Neural cell (in vitro differentiated cells): ENCODE measurements at regions not wholly inside any gene's neighbourhood (a gene's known extent, or its start where the extent isn't known, plus 50 kb on each side); places are given as distances from the start of the nearest gene placed in this dataset.
"Not testable (repeated sequence)": the region's sequence is repeated elsewhere in the genome, so short reads cannot be mapped to it uniquely, and the experiment has no call there.

Source experiments
- H2AFZ ChIP-seq: fragments of 200-600, 300-800 bp; sonication (generic), shearing (Covaris generic); 2 replicates; pipeline ENCODE4 v1.6.0; 2014; ENCODE audit warnings: low read depth, mild to moderate bottlenecking, antibody characterized with exemption, low read length, moderate library complexity
- H3F3A ChIP-seq: fragments of 200-600 bp; shearing (Covaris generic); 2 replicates; pipeline ENCODE4 v1.6.1; 2016; ENCODE audit warnings: mild to moderate bottlenecking, moderate library complexity, mixed read lengths, antibody characterized with exemption, low read length; ENCODE audit not compliant: insufficient read depth, poor library complexity, severe bottlenecking
- H3K27ac ChIP-seq: fragments of 200-600, 300-800 bp; sonication (generic), shearing (Covaris generic); 2 replicates; pipeline ENCODE4 v1.5.1; 2014; ENCODE audit warnings: mild to moderate bottlenecking, low read length, moderate library complexity
- H3K27me3 ChIP-seq: fragments of 300-800, 200-600 bp; sonication (generic), shearing (Covaris generic); 2 replicates; pipeline ENCODE4 v1.6.0; 2014; ENCODE audit warnings: mild to moderate bottlenecking, low read depth, low read length, moderate library complexity; ENCODE audit not compliant: insufficient read depth
- H3K36me3 ChIP-seq: fragments of 300-800, 200-600 bp; sonication (generic), shearing (Covaris generic); 2 replicates; pipeline ENCODE4 v1.5.1; 2014; ENCODE audit warnings: mild to moderate bottlenecking, antibody characterized with exemption, low read length, moderate library complexity; ENCODE audit not compliant: insufficient read depth
- H3K4me2 ChIP-seq: fragments of 300-800, 200-600 bp; sonication (generic), shearing (Covaris generic); 2 replicates; pipeline ENCODE4 v1.6.0; 2014; ENCODE audit warnings: mild to moderate bottlenecking, low read length
- H3K4me3 ChIP-seq: fragments of 300-800, 200-600 bp; sonication (generic), shearing (Covaris generic); 2 replicates; pipeline ENCODE4 v1.5.1; 2014; ENCODE audit warnings: mild to moderate bottlenecking, low read length, moderate library complexity
- H3K79me2 ChIP-seq: fragments of 200-600 bp; shearing (Covaris generic); replicated peaks from 2 replicates; pipeline ENCODE4 v1.6.0; 2014; ENCODE audit warnings: mild to moderate bottlenecking, low read length, moderate library complexity; ENCODE audit not compliant: insufficient read depth
- H3K9ac ChIP-seq: fragments of 300-800, 200-600 bp; sonication (generic), shearing (Covaris generic); 2 replicates; pipeline ENCODE4 v1.6.1; 2016; ENCODE audit warnings: mild to moderate bottlenecking, low read length, mixed read lengths
- H3K9me2 ChIP-seq: fragments of 200-600 bp; shearing (Covaris generic); 2 replicates; pipeline ENCODE4 v1.6.1; 2016; ENCODE audit warnings: mild to moderate bottlenecking, low read length, mixed read lengths; ENCODE audit not compliant: insufficient read depth
- H3K9me3 ChIP-seq: fragments of 200-600, 300-800 bp; sonication (generic), shearing (Covaris generic); 2 replicates; pipeline ENCODE4 v1.6.1; 2016; ENCODE audit warnings: mild to moderate bottlenecking, mixed run types, low read length, moderate library complexity, mixed read lengths
- H4K20me1 ChIP-seq: fragments of 200-600 bp; shearing (Covaris generic); 2 replicates; pipeline ENCODE4 v1.6.1; 2016; ENCODE audit warnings: mild to moderate bottlenecking, mixed run types; ENCODE audit not compliant: insufficient read depth
- EP300 ChIP-seq: fragments of 450-650 bp; conservative IDR thresholded peaks from 2 replicates; pipeline ENCODE4 v1.6.1; 2014; ENCODE audit warnings: antibody characterized with exemption, mild to moderate bottlenecking, moderate library complexity; ENCODE audit not compliant: poor library complexity, severe bottlenecking
- EZH2 ChIP-seq: fragments of 200-600, 300-800 bp; shearing (Covaris generic), sonication (generic); IDR thresholded peaks from 2 replicates; pipeline ENCODE4 v1.6.1; 2014; ENCODE audit warnings: antibody characterized with exemption, low read length, borderline replicate concordance, mild to moderate bottlenecking; ENCODE audit not compliant: insufficient read depth, poor library complexity, severe bottlenecking
- MXI1 ChIP-seq: fragments of 450-650 bp; conservative IDR thresholded peaks from 2 replicates; pipeline ENCODE4 v1.6.1; 2014; ENCODE audit warnings: antibody characterized with exemption, mild to moderate bottlenecking; ENCODE audit not compliant: poor library complexity, severe bottlenecking
- POLR2AphosphoS5 ChIP-seq: IDR thresholded peaks from 2 replicates; pipeline ENCODE4 v1.6.1; 2012
- RAD21 ChIP-seq: fragments of 450-650 bp; conservative IDR thresholded peaks from 2 replicates; pipeline ENCODE4 v1.6.1; 2014; ENCODE audit warnings: antibody characterized with exemption, mild to moderate bottlenecking, moderate library complexity
- SMC3 ChIP-seq: fragments of 450-650 bp; conservative IDR thresholded peaks from 2 replicates; pipeline ENCODE4 v1.6.1; 2014; ENCODE audit warnings: antibody characterized with exemption, mild to moderate bottlenecking, moderate library complexity; ENCODE audit not compliant: poor library complexity
- TAF1 ChIP-seq: IDR thresholded peaks from 2 replicates; pipeline ENCODE4 v1.6.1; 2012; ENCODE audit warnings: low read depth
- TF ChIP-seq, protein P1 (sequence below): IDR thresholded peaks from 2 replicates; pipeline ENCODE4 v1.6.1; 2012; ENCODE audit warnings: borderline replicate concordance
- TF ChIP-seq, protein P2 (sequence below): fragments of 450-650 bp; IDR thresholded peaks from 2 replicates; pipeline ENCODE4 v1.5.1; 2014; ENCODE audit warnings: antibody characterized with exemption, mild to moderate bottlenecking, moderate library complexity; ENCODE audit not compliant: poor library complexity, severe bottlenecking

DNA sequence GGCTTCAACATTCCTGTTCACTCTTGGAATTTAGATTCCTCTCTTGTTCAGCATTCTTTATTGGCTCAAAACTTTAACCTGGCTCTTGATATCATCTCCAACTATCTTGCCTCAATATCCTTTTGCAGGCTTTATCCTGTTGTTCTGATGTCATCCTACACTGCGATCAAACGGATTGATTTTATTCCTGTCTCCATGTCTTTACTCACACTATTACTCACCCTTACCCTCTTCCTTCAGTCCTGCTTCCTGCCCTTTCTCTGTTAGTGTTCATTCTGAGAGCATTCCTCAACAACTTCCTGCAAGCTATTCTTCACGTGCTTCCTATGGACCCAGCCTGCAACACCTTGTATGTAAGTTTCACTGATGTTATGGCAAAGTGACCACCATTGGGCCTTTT is 264.7 kb downstream of the RNF152 start:
- Histone ChIP-seq H4K20me1 (no peaks in the 10 kb centered on the region), H3K4me3 (no peak overlapping the region), H3K36me3 (no peaks in the 10 kb centered on the region), H3K79me2 (no peaks in the 10 kb centered on the region), H3K9me3 (no peaks in the 10 kb centered on the region), H3F3A (no peaks in the 10 kb centered on the region), H3K27me3 (no peaks in the 10 kb centered on the region), H2AFZ (no peak overlapping the region), H3K9ac (no peak overlapping the region), H3K27ac (no peak overlapping the region), H3K4me2 (no peak overlapping the region), H3K9me2 (no peaks in the 10 kb centered on the region)
- TF ChIP-seq MXI1 (no peak), TAF1 (no peak), EP300 (no peak), RAD21 (no peak)
- TF ChIP-seq, protein P1, sequence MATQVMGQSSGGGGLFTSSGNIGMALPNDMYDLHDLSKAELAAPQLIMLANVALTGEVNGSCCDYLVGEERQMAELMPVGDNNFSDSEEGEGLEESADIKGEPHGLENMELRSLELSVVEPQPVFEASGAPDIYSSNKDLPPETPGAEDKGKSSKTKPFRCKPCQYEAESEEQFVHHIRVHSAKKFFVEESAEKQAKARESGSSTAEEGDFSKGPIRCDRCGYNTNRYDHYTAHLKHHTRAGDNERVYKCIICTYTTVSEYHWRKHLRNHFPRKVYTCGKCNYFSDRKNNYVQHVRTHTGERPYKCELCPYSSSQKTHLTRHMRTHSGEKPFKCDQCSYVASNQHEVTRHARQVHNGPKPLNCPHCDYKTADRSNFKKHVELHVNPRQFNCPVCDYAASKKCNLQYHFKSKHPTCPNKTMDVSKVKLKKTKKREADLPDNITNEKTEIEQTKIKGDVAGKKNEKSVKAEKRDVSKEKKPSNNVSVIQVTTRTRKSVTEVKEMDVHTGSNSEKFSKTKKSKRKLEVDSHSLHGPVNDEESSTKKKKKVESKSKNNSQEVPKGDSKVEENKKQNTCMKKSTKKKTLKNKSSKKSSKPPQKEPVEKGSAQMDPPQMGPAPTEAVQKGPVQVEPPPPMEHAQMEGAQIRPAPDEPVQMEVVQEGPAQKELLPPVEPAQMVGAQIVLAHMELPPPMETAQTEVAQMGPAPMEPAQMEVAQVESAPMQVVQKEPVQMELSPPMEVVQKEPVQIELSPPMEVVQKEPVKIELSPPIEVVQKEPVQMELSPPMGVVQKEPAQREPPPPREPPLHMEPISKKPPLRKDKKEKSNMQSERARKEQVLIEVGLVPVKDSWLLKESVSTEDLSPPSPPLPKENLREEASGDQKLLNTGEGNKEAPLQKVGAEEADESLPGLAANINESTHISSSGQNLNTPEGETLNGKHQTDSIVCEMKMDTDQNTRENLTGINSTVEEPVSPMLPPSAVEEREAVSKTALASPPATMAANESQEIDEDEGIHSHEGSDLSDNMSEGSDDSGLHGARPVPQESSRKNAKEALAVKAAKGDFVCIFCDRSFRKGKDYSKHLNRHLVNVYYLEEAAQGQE = no peak

DNA sequence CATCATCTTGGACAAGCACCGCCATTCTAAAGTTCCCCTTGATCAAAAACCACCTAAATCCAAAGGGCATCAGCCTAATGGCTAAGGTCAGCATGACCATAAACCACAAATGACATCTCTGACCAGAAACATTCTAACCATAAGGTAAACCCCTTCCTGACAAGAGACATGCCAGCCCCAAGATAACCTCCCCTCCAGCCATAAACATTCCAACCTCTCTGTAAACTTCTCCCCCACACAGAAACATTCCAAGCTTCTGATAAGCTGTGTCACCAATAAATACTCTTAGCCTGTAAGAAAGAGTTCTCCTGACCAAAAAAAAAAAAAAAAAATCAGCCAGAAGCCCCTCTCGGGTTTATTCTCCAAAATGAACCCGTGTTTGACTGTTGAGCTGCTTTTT is 268.2 kb downstream of the RNF152 start:
- not testable (repeated sequence) for H3K36me3 ChIP-seq, H3K9me2 ChIP-seq, H3K27ac ChIP-seq, H3K27me3 ChIP-seq, H4K20me1 ChIP-seq, H3F3A ChIP-seq, H3K4me3 ChIP-seq, H3K9me3 ChIP-seq, H3K9ac ChIP-seq, H3K79me2 ChIP-seq, H3K4me2 ChIP-seq, H2AFZ ChIP-seq

DNA sequence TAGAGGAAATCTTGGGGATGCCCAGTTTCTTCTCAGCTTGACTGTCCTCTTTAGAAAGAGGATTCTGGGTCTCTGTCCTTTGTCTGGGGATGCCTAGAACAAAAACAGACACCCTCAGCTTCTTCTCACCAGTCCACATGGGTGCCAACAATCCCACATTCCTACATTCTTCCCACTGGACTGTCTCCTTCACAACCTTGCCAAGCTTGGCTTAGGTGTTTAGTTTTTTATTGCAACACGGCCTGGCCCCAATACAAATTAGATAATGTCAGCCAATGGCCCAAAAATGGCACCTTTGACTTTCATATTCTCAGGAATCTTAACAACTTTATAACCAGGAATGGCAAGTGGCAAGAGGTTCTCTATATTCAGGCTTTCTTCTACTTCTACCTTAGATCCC is 273.0 kb downstream of the RNF152 start:
- no peaks in the 10 kb centered on the region for H3K36me3 ChIP-seq
- no peaks in the 10 kb centered on the region for H3F3A ChIP-seq
- H3K9me3 ChIP-seq = no peaks in the 10 kb centered on the region
- no peaks in the 10 kb centered on the region for H3K9me2 ChIP-seq
- no peak overlapping the region for H3K4me3 ChIP-seq
- no peaks in the 10 kb centered on the region for H3K27me3 ChIP-seq
- H3K27ac ChIP-seq = no peak overlapping the region
- H3K4me2 ChIP-seq = no peak overlapping the region
- no peaks in the 10 kb centered on the region for H4K20me1 ChIP-seq
- H3K9ac ChIP-seq = no peak overlapping the region
- TF ChIP-seq POLR2AphosphoS5 (no peak), TAF1 (no peak)
- H3K79me2 ChIP-seq = no peaks in the 10 kb centered on the region
- no peak overlapping the region for H2AFZ ChIP-seq

DNA sequence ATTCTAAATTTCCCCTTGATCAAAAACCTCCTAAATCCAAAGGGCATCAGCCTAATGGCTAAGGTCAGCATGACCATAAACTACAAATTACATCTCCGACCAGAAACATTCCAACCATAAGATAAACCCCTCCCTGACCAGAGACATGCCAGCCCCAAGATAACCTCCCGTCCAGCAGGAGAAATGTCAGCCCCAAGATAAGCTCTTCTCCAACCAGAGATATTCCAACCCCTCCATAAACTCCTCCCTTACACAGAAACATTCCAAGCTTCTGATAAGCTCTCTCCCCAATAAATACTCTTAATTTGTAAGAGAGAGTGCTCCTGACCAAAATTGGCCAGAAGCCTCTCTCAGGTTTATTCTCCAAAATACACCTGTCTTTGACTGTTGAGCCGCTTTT is 274.0 kb downstream of the RNF152 start:
- no peaks in the 10 kb centered on the region for H3K9me3 ChIP-seq
- H3K36me3 ChIP-seq = no peaks in the 10 kb centered on the region
- no peak overlapping the region for H3K9ac ChIP-seq
- H3K9me2 ChIP-seq = no peaks in the 10 kb centered on the region
- TF ChIP-seq SMC3 = no peak
- TF ChIP-seq, protein P2, sequence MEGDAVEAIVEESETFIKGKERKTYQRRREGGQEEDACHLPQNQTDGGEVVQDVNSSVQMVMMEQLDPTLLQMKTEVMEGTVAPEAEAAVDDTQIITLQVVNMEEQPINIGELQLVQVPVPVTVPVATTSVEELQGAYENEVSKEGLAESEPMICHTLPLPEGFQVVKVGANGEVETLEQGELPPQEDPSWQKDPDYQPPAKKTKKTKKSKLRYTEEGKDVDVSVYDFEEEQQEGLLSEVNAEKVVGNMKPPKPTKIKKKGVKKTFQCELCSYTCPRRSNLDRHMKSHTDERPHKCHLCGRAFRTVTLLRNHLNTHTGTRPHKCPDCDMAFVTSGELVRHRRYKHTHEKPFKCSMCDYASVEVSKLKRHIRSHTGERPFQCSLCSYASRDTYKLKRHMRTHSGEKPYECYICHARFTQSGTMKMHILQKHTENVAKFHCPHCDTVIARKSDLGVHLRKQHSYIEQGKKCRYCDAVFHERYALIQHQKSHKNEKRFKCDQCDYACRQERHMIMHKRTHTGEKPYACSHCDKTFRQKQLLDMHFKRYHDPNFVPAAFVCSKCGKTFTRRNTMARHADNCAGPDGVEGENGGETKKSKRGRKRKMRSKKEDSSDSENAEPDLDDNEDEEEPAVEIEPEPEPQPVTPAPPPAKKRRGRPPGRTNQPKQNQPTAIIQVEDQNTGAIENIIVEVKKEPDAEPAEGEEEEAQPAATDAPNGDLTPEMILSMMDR = no peak
- TF ChIP-seq, protein P1 = no peak
- TF ChIP-seq EP300 = no peak
- TF ChIP-seq TAF1 = no peak
- no peak for TF ChIP-seq EZH2
- TF ChIP-seq RAD21 = no peak
- no peak for TF ChIP-seq MXI1
- no peak for TF ChIP-seq POLR2AphosphoS5
- H3F3A ChIP-seq = no peaks in the 10 kb centered on the region
- no peaks in the 10 kb centered on the region for H3K27me3 ChIP-seq
- no peak overlapping the region for H2AFZ ChIP-seq
- H3K79me2 ChIP-seq = no peaks in the 10 kb centered on the region
- no peaks in the 10 kb centered on the region for H4K20me1 ChIP-seq
- H3K27ac ChIP-seq = no peak overlapping the region
- no peak overlapping the region for H3K4me2 ChIP-seq
- H3K4me3 ChIP-seq = no peak overlapping the region
